Hematopoietic multipotent progenitor cell treated with erythropoietin and hydrocortisone succinate and interleukin-3 and kit ligand, for 8 days (in vitro differentiated cells): ENCODE measurements at regions not wholly inside any gene's neighbourhood (a gene's known extent, or its start where the extent isn't known, plus 50 kb on each side); places are given as distances from the start of the nearest gene placed in this dataset.
"Not testable (repeated sequence)": the region's sequence is repeated elsewhere in the genome, so short reads cannot be mapped to it uniquely, and the experiment has no call there.

ENCODE experiments used
- DNase-seq: peaks from one replicate; pipeline ENCODE4 v3.0.0-alpha.2; 2015

GRCh38 chr4:129751646-129752045 lies 655.7 kb downstream of the C4orf33 start:
- no peak for DNase-seq

- DNase-seq = no peak
Measured at GRCh38 chr4:129783596-129783995, 687.6 kb downstream of the C4orf33 start.

GRCh38 chr4:129788486-129788885 lies 692.5 kb downstream of the C4orf33 start:
- no peak for DNase-seq

GRCh38 chr4:129804461-129804981 lies 708.6 kb downstream of the C4orf33 start:
- no peak for DNase-seq

- DNase-seq = no peak
Measured at GRCh38 chr4:129806986-129807385, 711.0 kb downstream of the C4orf33 start.

- no peak for DNase-seq
Measured at GRCh38 chr4:129808242-129808641, 712.3 kb downstream of the C4orf33 start.

- no peak for DNase-seq
Measured at GRCh38 chr4:129821073-129821472, 725.1 kb downstream of the C4orf33 start.

- no peak for DNase-seq
Measured at GRCh38 chr4:129821963-129822362, 726.0 kb downstream of the C4orf33 start.

GRCh38 chr4:129822701-129823100 lies 726.7 kb downstream of the C4orf33 start:
- no peak for DNase-seq

GRCh38 chr4:129823105-129823504 lies 727.2 kb downstream of the C4orf33 start:
- DNase-seq = no peak

- no peak for DNase-seq
Measured at GRCh38 chr4:129829373-129829772, 733.4 kb downstream of the C4orf33 start.

GRCh38 chr4:129839687-129840086 lies 743.7 kb downstream of the C4orf33 start:
- no peak for DNase-seq

- DNase-seq = no peak
Measured at GRCh38 chr4:129842096-129842495, 746.1 kb downstream of the C4orf33 start.

- no peak for DNase-seq
Measured at GRCh38 chr4:129852434-129852833, 756.5 kb downstream of the C4orf33 start.

- DNase-seq = not testable (repeated sequence)
Measured at GRCh38 chr4:129853685-129854467, 757.9 kb downstream of the C4orf33 start.

- DNase-seq = no peak
Measured at GRCh38 chr4:129862461-129862860, 766.5 kb downstream of the C4orf33 start.

- no peak for DNase-seq
Measured at GRCh38 chr4:129863206-129863605, 767.3 kb downstream of the C4orf33 start.

GRCh38 chr4:129883996-129884395 lies 788.0 kb downstream of the C4orf33 start:
- DNase-seq = no peak

GRCh38 chr4:129897111-129897510 lies 801.2 kb downstream of the C4orf33 start:
- DNase-seq = no peak

GRCh38 chr4:129899849-129900248 lies 803.9 kb downstream of the C4orf33 start:
- DNase-seq = no peak

- no peak for DNase-seq
Measured at GRCh38 chr4:129900430-129900953, 804.5 kb downstream of the C4orf33 start.

- DNase-seq = no peak
Measured at GRCh38 chr4:129901205-129901604, 805.3 kb downstream of the C4orf33 start.

GRCh38 chr4:129903861-129904260 lies 807.9 kb downstream of the C4orf33 start:
- DNase-seq = no peak

GRCh38 chr4:129905256-129905655 lies 809.3 kb downstream of the C4orf33 start:
- DNase-seq = no peak

GRCh38 chr4:129908117-129908516 lies 812.2 kb downstream of the C4orf33 start:
- DNase-seq = no peak
